ENCODE measurements at regions not wholly inside any gene's neighbourhood (a gene's known extent, or its start where the extent isn't known, plus 50 kb on each side); places are given as distances from the start of the nearest gene placed in this dataset.

GRCh38 chr18:43213816-43214215 lies 63.5 kb downstream of the SYT4 start:
- H2AK5ac ChIP-seq (ENCODE audit: low read depth, low read length): no peak overlapping the region
- no peak overlapping the region for H4K8ac ChIP-seq (ENCODE audit: extremely low read depth, insufficient read depth, low read length)
- no peak overlapping the region for H2BK5ac ChIP-seq (ENCODE audit: low read depth, low read length)
- no peaks in the 10 kb centered on the region for H3K9me3 ChIP-seq (ENCODE audit: insufficient read depth in 2 of 2, low read depth in 1 of 2, low read length in 1 of 2)
- 97% methylated on average over 4 of the region's 4 CpGs; no CpG with 5 or more reads in 1 of the 2 experiments for WGBS, 2 experiments (ENCODE audit: extremely low coverage in 1 of 2, insufficient coverage in 1 of 2, insufficient read length in 1 of 2, insufficient replicate concordance in 2 of 2, low coverage in 1 of 2, low lambda C conversion rate in 2 of 2, missing lambda C conversion rate in 1 of 2)
- no peaks in the 10 kb centered on the region for H3K27me3 ChIP-seq (replicated peaks in 1 of 4; ENCODE audit: control insufficient read depth in 3 of 4, extremely low read depth in 1 of 4, insufficient read depth in 3 of 4, low read length in 3 of 4)
- ChIA-PET CTCF (ENCODE audit: partially characterized antibody) (no interaction called here), POLR2A (ENCODE audit: partially characterized antibody) (no interaction called here)
- H4K5ac ChIP-seq (ENCODE audit: insufficient read length, low read depth, low read length): no peak overlapping the region
- no peaks in the 10 kb centered on the region for H4K20me1 ChIP-seq (replicated peaks in 1 of 2; ENCODE audit: control insufficient read depth in 1 of 2, insufficient read depth in 2 of 2, low read length in 2 of 2)
- no peak overlapping the region for H3K4me2 ChIP-seq (ENCODE audit: insufficient read depth in 1 of 2, low read depth in 2 of 2, low read length in 2 of 2)
- no peaks in the 10 kb centered on the region for H3K79me2 ChIP-seq (ENCODE audit: control insufficient read depth in 1 of 2, insufficient read depth in 2 of 2, low read length in 2 of 2)
- no peak overlapping the region for H3K9ac ChIP-seq (replicated peaks in 1 of 4; ENCODE audit: extremely low read depth in 1 of 4, low read depth in 3 of 4, low read length in 3 of 4)
- no peak overlapping the region for H3K4ac ChIP-seq (replicated peaks; ENCODE audit: insufficient read length, low read depth, low read length)
- H4K91ac ChIP-seq (replicated peaks; ENCODE audit: insufficient read length, low read length): no peak overlapping the region
- H3K79me1 ChIP-seq (ENCODE audit: low read depth, low read length): no peaks in the 10 kb centered on the region
- no peaks in the 10 kb centered on the region for H3K23me2 ChIP-seq (ENCODE audit: low read depth, low read length)
- H3K56ac ChIP-seq (replicated peaks; ENCODE audit: insufficient read length, low read depth, low read length): no peak overlapping the region
- H3K36me3 ChIP-seq (ENCODE audit: control insufficient read depth in 2 of 4, insufficient read depth in 4 of 4, low read length in 3 of 4): no peaks in the 10 kb centered on the region
- no peak for TF ChIP-seq JUND (IDR thresholded peaks at IDR 0.05; ENCODE audit: low read length)
- no peak for TF ChIP-seq ATF3 (IDR thresholded peaks at IDR 0.05; ENCODE audit: insufficient read depth, low read depth, low read length)
- no peak for TF ChIP-seq E2F6 (IDR thresholded peaks at IDR 0.05)
- no peak for TF ChIP-seq CREB1 (IDR thresholded peaks at IDR 0.05)
- no peak for TF ChIP-seq ZNF274 (IDR thresholded peaks at IDR 0.05; ENCODE audit: borderline replicate concordance, extremely low read depth, low read length)
- no peak for TF ChIP-seq TCF12 (IDR thresholded peaks at IDR 0.05; ENCODE audit: low read depth, low read length)
- no peak for TF ChIP-seq HDAC6 (IDR thresholded peaks at IDR 0.05; ENCODE audit: low read depth, low read length)
- DNase-seq (ENCODE audit: low read depth in 1 of 2, low spot score in 2 of 2): no peak
- H3K4me1 ChIP-seq (replicated peaks in 1 of 4; ENCODE audit: control insufficient read depth in 3 of 4, insufficient read depth in 4 of 4, low read length in 3 of 4): no peaks in the 10 kb centered on the region
- no peak overlapping the region for H2BK120ac ChIP-seq (replicated peaks; ENCODE audit: low read depth, low read length)
- no peak overlapping the region for H3K14ac ChIP-seq (ENCODE audit: insufficient read length)
- H3K27ac ChIP-seq (ENCODE audit: low read depth, low read length): no peak overlapping the region
- no peak overlapping the region for H2BK12ac ChIP-seq (ENCODE audit: low read depth, low read length)
- no peak overlapping the region for H2BK15ac ChIP-seq (ENCODE audit: low read length)
- H3K18ac ChIP-seq (ENCODE audit: extremely low read depth, low read length): no peak overlapping the region
- FAIRE-seq: no peak
- H2BK20ac ChIP-seq (ENCODE audit: low read length): no peak overlapping the region
- H3K23ac ChIP-seq (ENCODE audit: insufficient read length): no peak overlapping the region
- H3K4me3 ChIP-seq (ENCODE audit: extremely low read depth in 1 of 4, insufficient read depth in 2 of 4, low read depth in 3 of 4, low read length in 4 of 4): no peak overlapping the region
- H2AFZ ChIP-seq (ENCODE audit: low read length): no peak overlapping the region

Measured in H1 (cell line).